Tibial nerve (tissue), 4 donors: ENCODE measurements at regions not wholly inside any gene's neighbourhood (a gene's known extent, or its start where the extent isn't known, plus 50 kb on each side); places are given as distances from the start of the nearest gene placed in this dataset.

Source experiments
- EP300 ChIP-seq, 2 donors: sonication (generic); formaldehyde crosslinking; IDR thresholded peaks; one replicate each; pipeline ENCODE4 v1.6.1; 2017; ENCODE audit warnings: antibody characterized with exemption in 2 of 2, mild to moderate bottlenecking in 1 of 2
- POLR2A ChIP-seq, 2 donors: fragments of 450-650 bp; IDR thresholded peaks; one replicate each; pipeline ENCODE4 v1.6.1; 2017; ENCODE audit warnings: antibody characterized with exemption in 2 of 2, mild to moderate bottlenecking in 2 of 2, moderate library complexity in 2 of 2
- TF ChIP-seq, protein P1 (sequence below), 5 experiments: fragments of 200-600 bp in 3 of 5; fragments of 450-650 bp in 2 of 5; sonication (generic) in 3 of 5; IDR thresholded peaks; one replicate each; pipeline ENCODE4 v1.5.1; 2016 to 2019; ENCODE audit warnings: antibody characterized with exemption in 5 of 5, mild to moderate bottlenecking in 3 of 5, moderate library complexity in 2 of 5

GRCh38 chr7:145624618-145625017 is 492.0 kb upstream of the CNTNAP2 start:
- TF ChIP-seq POLR2A (IDR thresholded peaks at IDR 0.05) (no peak), EP300 (IDR thresholded peaks at IDR 0.05) (no peak)
- TF ChIP-seq, protein P1, sequence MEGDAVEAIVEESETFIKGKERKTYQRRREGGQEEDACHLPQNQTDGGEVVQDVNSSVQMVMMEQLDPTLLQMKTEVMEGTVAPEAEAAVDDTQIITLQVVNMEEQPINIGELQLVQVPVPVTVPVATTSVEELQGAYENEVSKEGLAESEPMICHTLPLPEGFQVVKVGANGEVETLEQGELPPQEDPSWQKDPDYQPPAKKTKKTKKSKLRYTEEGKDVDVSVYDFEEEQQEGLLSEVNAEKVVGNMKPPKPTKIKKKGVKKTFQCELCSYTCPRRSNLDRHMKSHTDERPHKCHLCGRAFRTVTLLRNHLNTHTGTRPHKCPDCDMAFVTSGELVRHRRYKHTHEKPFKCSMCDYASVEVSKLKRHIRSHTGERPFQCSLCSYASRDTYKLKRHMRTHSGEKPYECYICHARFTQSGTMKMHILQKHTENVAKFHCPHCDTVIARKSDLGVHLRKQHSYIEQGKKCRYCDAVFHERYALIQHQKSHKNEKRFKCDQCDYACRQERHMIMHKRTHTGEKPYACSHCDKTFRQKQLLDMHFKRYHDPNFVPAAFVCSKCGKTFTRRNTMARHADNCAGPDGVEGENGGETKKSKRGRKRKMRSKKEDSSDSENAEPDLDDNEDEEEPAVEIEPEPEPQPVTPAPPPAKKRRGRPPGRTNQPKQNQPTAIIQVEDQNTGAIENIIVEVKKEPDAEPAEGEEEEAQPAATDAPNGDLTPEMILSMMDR (IDR thresholded peaks at IDR 0.05) = no peak
